ENCODE measurements at regions not wholly inside any gene's neighbourhood (a gene's known extent, or its start where the extent isn't known, plus 50 kb on each side); places are given as distances from the start of the nearest gene placed in this dataset.

DNA sequence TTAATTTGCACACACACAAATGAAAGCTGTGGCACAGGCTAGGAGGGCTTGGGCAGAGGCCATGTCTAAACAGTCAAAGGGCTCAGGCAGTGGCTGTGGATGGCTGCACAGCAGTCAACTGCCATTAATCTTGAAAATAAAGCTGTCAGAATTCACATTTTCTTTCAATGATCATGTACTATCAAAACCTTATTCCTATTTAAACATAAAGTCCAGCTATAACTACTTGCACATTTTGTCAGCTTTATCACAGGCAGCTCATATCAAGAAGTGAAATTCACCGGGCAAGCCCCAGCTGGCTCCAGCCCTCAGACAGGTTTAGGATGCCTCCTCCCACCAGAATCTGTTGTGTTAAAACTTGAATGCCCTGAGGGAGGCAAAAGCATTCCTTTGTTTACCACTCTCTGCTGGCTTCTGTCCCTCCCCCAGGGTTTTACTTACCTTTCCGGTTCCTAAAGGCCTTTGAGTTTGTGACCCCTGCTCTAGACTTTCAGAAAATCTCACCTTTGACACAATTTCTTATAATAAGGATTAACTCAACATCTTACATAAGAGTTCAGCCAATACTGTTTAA, 54.9 kb upstream of the GRAMD2B start:
- TF ChIP-seq, protein P1, sequence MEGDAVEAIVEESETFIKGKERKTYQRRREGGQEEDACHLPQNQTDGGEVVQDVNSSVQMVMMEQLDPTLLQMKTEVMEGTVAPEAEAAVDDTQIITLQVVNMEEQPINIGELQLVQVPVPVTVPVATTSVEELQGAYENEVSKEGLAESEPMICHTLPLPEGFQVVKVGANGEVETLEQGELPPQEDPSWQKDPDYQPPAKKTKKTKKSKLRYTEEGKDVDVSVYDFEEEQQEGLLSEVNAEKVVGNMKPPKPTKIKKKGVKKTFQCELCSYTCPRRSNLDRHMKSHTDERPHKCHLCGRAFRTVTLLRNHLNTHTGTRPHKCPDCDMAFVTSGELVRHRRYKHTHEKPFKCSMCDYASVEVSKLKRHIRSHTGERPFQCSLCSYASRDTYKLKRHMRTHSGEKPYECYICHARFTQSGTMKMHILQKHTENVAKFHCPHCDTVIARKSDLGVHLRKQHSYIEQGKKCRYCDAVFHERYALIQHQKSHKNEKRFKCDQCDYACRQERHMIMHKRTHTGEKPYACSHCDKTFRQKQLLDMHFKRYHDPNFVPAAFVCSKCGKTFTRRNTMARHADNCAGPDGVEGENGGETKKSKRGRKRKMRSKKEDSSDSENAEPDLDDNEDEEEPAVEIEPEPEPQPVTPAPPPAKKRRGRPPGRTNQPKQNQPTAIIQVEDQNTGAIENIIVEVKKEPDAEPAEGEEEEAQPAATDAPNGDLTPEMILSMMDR (IDR thresholded peaks at IDR 0.05): no peak
- no peak for TF ChIP-seq EP300 (IDR thresholded peaks at IDR 0.05)
- TF ChIP-seq POLR2A (IDR thresholded peaks at IDR 0.05): no peak

All from suprapubic skin (tissue), 3 donors.